ENCODE measurements at regions not wholly inside any gene's neighbourhood (a gene's known extent, or its start where the extent isn't known, plus 50 kb on each side); places are given as distances from the start of the nearest gene placed in this dataset.

DNA sequence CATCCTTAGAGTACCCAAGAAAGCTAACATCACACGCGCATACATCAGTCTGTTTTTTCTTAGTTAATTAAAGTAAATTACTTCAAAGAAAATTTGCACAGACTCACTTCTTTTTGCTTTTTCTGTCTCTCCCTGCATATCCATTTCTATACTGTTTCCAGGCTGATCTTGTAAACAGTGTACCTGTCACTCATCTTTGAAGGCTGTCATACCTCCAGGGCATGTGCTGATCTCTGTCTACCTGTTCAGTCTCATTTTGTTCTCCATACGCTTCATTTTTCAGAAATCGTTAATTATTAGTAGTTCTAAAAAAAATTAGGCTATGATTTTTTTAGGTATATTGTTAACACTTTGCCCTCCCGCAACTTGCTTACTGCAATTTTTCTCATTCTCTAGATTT, 313.9 kb upstream of the ROBO2 start:
- ChIA-PET POLR2A (ENCODE audit: unreplicated experiment) (no interaction called here), CTCF (no interaction called here)
- no TSS peak for BruUV-seq (replicated peaks)
- intact Hi-C loops (cut with micrococcal nuclease; ENCODE audit: unreplicated experiment), result no loop called here
- Histone ChIP-seq H3K4me2 (no peak overlapping the region), H3K27me3 (ENCODE audit: insufficient read depth, low read depth) (peaks cover 7% of the 10 kb centered on the region; the same call in 1 of the 2 replicates), H2AFZ (no peak overlapping the region), H4K20me1 (ENCODE audit: insufficient read depth) (no peaks in the 10 kb centered on the region), H3F3A (ENCODE audit: insufficient read depth, low read depth) (no peaks in the 10 kb centered on the region), H3K4me3 (no peak overlapping the region), H3K9me2 (ENCODE audit: insufficient read depth) (no peaks in the 10 kb centered on the region), H3K79me2 (ENCODE audit: low read depth) (no peaks in the 10 kb centered on the region), H3K27ac (no peak overlapping the region), H3K36me3 (ENCODE audit: low read depth) (no peaks in the 10 kb centered on the region), H3K9me3 (ENCODE audit: insufficient read depth, low read depth) (no peaks in the 10 kb centered on the region), H3K4me1 (replicated peaks; ENCODE audit: insufficient read depth) (no peaks in the 10 kb centered on the region)
- TF ChIP-seq EZH2 (IDR thresholded peaks at IDR 0.05; ENCODE audit: low read depth), result no peak
- DNase-seq, result no peak

DNA sequence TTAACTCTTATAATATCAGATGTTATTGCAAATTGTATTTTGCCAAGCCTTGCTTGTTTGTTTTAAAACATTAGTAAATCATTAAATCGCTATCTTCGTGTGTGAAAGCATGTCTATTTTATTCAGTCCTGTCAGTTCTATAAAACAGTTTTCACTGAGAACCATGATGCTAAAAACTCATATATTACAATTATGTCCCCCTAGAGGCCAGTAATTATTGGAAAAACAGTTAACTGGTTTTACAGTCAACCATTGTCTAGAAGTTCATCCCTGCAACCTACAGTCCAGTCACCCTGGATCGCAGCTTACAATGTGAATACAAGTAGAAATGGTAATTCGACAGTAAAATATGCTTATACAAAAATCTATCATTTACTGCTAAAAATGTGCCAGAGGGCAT, 311.5 kb upstream of the ROBO2 start:
- H3K27me3 ChIP-seq (ENCODE audit: insufficient read depth, low read depth), result peaks cover 16% of the 10 kb centered on the region; the same call in 1 of the 2 replicates
- TF ChIP-seq, protein P1, sequence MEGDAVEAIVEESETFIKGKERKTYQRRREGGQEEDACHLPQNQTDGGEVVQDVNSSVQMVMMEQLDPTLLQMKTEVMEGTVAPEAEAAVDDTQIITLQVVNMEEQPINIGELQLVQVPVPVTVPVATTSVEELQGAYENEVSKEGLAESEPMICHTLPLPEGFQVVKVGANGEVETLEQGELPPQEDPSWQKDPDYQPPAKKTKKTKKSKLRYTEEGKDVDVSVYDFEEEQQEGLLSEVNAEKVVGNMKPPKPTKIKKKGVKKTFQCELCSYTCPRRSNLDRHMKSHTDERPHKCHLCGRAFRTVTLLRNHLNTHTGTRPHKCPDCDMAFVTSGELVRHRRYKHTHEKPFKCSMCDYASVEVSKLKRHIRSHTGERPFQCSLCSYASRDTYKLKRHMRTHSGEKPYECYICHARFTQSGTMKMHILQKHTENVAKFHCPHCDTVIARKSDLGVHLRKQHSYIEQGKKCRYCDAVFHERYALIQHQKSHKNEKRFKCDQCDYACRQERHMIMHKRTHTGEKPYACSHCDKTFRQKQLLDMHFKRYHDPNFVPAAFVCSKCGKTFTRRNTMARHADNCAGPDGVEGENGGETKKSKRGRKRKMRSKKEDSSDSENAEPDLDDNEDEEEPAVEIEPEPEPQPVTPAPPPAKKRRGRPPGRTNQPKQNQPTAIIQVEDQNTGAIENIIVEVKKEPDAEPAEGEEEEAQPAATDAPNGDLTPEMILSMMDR (conservative IDR thresholded peaks at IDR 0.05), result no peak
- TF ChIP-seq EZH2 (IDR thresholded peaks at IDR 0.05; ENCODE audit: low read depth), result no peak
- H3K9me3 ChIP-seq (ENCODE audit: insufficient read depth, low read depth), result no peaks in the 10 kb centered on the region
- no peaks in the 10 kb centered on the region for H4K20me1 ChIP-seq (ENCODE audit: insufficient read depth)
- no peaks in the 10 kb centered on the region for H3K79me2 ChIP-seq (ENCODE audit: low read depth)
- ChIA-PET POLR2A (ENCODE audit: unreplicated experiment) (no interaction called here), CTCF (no interaction called here)
- no peaks in the 10 kb centered on the region for H3K4me1 ChIP-seq (replicated peaks; ENCODE audit: insufficient read depth)
- no peaks in the 10 kb centered on the region for H3K9me2 ChIP-seq (ENCODE audit: insufficient read depth)
- no peak overlapping the region for H2AFZ ChIP-seq
- no TSS peak for BruUV-seq (replicated peaks)
- no peaks in the 10 kb centered on the region for H3F3A ChIP-seq (ENCODE audit: insufficient read depth, low read depth)
- no peak overlapping the region for H3K4me2 ChIP-seq
- no peak for DNase-seq
- H3K4me3 ChIP-seq, result no peak overlapping the region
- no peaks in the 10 kb centered on the region for H3K36me3 ChIP-seq (ENCODE audit: low read depth)
- H3K27ac ChIP-seq, result no peak overlapping the region
- intact Hi-C loops (cut with micrococcal nuclease; ENCODE audit: unreplicated experiment), result no loop called here

GRCh38 chr3:76731471-76731870, 308.4 kb upstream of the ROBO2 start:
- intact Hi-C loops (cut with micrococcal nuclease; ENCODE audit: unreplicated experiment), result no loop called here
- CTCF ChIA-PET, result no interaction called here

More at GRCh38 chr3:76731471-76731870, 308.4 kb upstream of the ROBO2 start:
- Histone ChIP-seq H3K9me2 (ENCODE audit: insufficient read depth) (no peaks in the 10 kb centered on the region), H2AFZ (no peak overlapping the region), H3F3A (ENCODE audit: insufficient read depth, low read depth) (no peaks in the 10 kb centered on the region), H3K4me2 (no peak overlapping the region), H3K36me3 (ENCODE audit: low read depth) (no peaks in the 10 kb centered on the region), H3K79me2 (ENCODE audit: low read depth) (no peaks in the 10 kb centered on the region), H4K20me1 (ENCODE audit: insufficient read depth) (no peaks in the 10 kb centered on the region), H3K4me3 (no peak overlapping the region), H3K27me3 (ENCODE audit: insufficient read depth, low read depth) (peaks cover 16% of the 10 kb centered on the region; the same call in 1 of the 2 replicates), H3K4me1 (replicated peaks; ENCODE audit: insufficient read depth) (no peaks in the 10 kb centered on the region), H3K9me3 (ENCODE audit: insufficient read depth, low read depth) (no peaks in the 10 kb centered on the region), H3K27ac (no peak overlapping the region)
- TF ChIP-seq EZH2 (IDR thresholded peaks at IDR 0.05; ENCODE audit: low read depth), result no peak
- TF ChIP-seq, protein P1 (conservative IDR thresholded peaks at IDR 0.05), result no peak
- no peak for DNase-seq
- no TSS peak for BruUV-seq (replicated peaks)
- POLR2A ChIA-PET (ENCODE audit: unreplicated experiment), result no interaction called here

Measured in PC-9 (cell line).